Fibroblast of skin of left quadriceps (primary cell): ENCODE measurements at regions not wholly inside any gene's neighbourhood (a gene's known extent, or its start where the extent isn't known, plus 50 kb on each side); places are given as distances from the start of the nearest gene placed in this dataset.

Experiments used
- DNase-seq, 2 experiments: peaks; one replicate each; pipeline ENCODE4 v3.0.0-alpha.2; 2013; ENCODE audit warnings: low read depth in 2 of 2

GRCh38 chr6:56767892-56768531 is 125.3 kb upstream of the DST start:
- DNase-seq = no peak

DNA sequence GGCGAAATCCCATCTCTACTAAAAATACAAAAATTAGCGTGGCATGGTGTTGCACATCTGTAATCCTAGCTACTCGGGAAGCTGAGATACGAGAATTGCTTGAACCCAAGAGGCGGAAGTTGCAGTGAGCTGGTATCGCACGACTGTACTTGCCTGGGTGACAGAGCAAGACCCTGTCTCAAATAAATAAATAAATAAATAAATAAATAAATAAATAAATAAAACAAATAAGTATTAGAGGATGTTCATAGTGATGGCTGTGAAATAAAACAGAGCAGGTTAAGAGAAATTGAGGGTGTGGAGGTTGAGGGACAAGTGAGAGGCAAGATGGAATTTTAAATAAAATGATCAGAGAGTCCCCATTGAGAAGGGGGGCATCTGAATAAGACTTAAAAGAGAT is 124.7 kb upstream of the DST start:
- no peak for DNase-seq

- no peak for DNase-seq
These were observed 124.1 kb upstream of the DST start for GRCh38 chr6:56766806-56767178.

GRCh38 chr6:56766139-56766805 is 123.6 kb upstream of the DST start:
- no peak for DNase-seq

GRCh38 chr6:56765494-56765893 is 122.8 kb upstream of the DST start:
- peak; percentile 46 to 51 for DNase-seq

GRCh38 chr6:56764081-56764566 is 121.4 kb upstream of the DST start:
- no peak for DNase-seq

DNA sequence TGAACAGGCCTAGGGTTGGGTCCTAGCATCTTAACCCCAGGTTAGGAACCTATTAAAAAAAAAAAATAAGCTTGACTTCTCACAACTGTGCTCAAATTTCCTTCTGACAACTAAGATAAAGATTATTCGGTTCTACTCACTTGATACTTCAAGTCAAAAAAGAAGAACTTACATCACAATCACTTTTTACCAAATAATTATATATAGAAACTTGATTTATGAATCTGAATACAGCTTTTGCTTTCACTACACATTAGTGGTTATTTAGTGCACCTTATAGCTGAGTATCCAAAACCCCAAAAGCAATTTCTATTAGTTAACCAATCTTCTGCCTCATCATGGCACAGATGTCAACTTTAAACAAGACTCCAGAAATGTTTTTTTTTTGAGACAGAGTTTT is 119.0 kb upstream of the DST start:
- no peak for DNase-seq

GRCh38 chr6:56760842-56761241 is 118.2 kb upstream of the DST start:
- no peak for DNase-seq

- no peak for DNase-seq
These were observed 116.8 kb upstream of the DST start for GRCh38 chr6:56759521-56759920.

GRCh38 chr6:56758553-56758952 is 115.9 kb upstream of the DST start:
- DNase-seq = no peak

- DNase-seq = no peak
These were observed 115.4 kb upstream of the DST start for GRCh38 chr6:56758120-56758519.

DNA sequence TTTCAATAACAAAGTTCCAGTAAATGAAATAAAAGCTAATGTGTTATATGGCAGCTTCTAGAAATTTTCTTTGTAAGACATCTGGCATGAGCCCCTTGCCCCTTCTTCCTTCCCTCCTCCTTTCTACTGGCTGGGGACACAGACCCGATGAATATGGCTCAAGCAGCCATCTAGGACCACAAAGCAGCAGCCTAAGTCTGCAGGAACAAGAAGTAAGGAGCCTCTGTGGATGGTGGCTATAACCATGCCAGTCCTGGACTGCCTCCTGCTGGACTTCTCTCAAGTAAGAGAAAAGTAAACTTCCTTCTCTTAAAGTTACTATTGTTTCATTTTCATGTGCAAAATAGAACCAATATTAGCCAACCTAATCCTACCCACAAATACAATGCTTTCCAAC is 114.9 kb upstream of the DST start:
- DNase-seq = no peak

GRCh38 chr6:56756791-56757587 is 114.3 kb upstream of the DST start:
- no peak for DNase-seq

DNA sequence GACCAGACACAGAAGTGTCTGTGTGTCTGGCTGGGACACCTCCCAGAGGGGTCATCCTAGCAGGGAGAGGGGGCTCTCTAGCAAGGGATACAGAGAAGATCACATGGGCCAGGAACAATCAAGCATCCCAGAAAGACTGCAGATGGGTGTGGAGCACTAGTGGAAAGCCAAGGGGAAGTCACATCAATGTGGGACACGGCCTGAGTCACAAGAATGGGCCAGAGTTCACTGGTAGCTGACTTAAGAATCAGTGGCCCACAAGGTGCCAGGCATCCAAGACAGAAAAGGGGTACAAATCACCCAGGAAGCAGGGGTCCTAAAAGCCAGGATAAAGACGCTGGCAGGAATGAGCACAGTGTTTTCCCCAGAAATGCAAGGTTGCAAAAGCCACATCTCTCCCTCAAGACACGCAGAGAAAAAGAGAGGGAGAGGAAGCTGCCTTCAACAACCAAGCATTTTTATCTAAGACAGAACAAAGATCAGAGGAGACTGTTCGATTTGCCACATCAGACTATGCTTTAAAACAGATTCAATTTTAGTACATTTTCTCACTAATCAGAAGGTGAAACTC is 113.6 kb upstream of the DST start:
- no peak for DNase-seq

GRCh38 chr6:56755040-56755439 is 112.4 kb upstream of the DST start:
- no peak for DNase-seq

GRCh38 chr6:56753811-56754210 is 111.1 kb upstream of the DST start:
- no peak for DNase-seq

DNA sequence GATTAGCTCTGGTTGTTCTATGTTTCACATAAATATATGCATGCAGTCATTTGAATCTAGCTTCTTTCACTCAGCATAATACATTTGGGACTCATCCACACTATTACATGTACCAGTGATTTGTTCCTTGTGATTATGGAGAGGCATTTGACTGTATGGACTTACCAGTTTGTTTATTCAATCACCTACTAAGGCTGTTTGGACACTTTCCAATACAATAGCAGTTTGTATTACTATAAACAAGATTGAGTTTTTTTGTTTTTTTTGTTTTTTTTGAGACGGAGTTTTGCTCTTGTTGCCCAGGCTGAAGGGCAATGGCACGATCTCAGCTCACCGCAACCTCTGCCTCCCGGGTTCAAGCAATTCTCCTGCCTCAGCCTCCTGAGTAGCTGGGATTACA is 109.8 kb upstream of the DST start:
- no peak for DNase-seq

- no peak for DNase-seq
These were observed 109.3 kb upstream of the DST start for GRCh38 chr6:56752009-56752408.

DNA sequence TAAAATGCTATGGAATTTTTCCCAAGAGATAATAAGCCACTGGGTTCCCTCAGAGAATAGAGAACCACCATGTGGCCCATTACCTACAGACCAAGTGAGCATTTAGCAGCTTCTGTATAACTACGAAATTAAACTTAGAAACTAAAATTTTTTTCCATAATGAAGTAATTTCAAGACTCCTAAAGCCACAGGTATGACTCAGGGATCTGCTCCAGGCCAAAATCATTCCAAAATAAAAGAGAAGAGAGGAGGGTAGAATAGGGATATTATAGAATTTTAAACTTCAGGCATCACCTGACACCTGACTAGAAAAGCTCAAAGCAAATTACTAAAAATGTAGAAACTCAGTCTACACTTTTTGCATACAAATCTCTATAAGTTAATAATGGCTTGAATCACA is 108.9 kb upstream of the DST start:
- no peak for DNase-seq

- no peak for DNase-seq
These were observed 108.0 kb upstream of the DST start for GRCh38 chr6:56750686-56751085.

GRCh38 chr6:56749632-56750151 is 107.0 kb upstream of the DST start:
- peak in 1 of 2 experiments; percentile 42 for DNase-seq

GRCh38 chr6:56746767-56747504 is 104.2 kb upstream of the DST start:
- no peak for DNase-seq
